Sigmoid colon (tissue), 3 donors: ENCODE measurements at regions not wholly inside any gene's neighbourhood (a gene's known extent, or its start where the extent isn't known, plus 50 kb on each side); places are given as distances from the start of the nearest gene placed in this dataset.

Source experiments
- POLR2A ChIP-seq, 2 donors: fragments of 450-650 bp; IDR thresholded peaks; one replicate each; pipeline ENCODE4 v1.6.1; 2016; ENCODE audit warnings: antibody characterized with exemption in 2 of 2, mild to moderate bottlenecking in 2 of 2, moderate library complexity in 2 of 2
- TF ChIP-seq, protein P1 (sequence below), 4 experiments: fragments of 450-650 bp in 3 of 4; fragments of 200-600 bp in 1 of 4; IDR thresholded peaks; one replicate each; pipeline ENCODE4 v1.5.1; 2016 to 2019; ENCODE audit warnings: antibody characterized with exemption in 4 of 4, mild to moderate bottlenecking in 3 of 4, moderate library complexity in 2 of 4

DNA sequence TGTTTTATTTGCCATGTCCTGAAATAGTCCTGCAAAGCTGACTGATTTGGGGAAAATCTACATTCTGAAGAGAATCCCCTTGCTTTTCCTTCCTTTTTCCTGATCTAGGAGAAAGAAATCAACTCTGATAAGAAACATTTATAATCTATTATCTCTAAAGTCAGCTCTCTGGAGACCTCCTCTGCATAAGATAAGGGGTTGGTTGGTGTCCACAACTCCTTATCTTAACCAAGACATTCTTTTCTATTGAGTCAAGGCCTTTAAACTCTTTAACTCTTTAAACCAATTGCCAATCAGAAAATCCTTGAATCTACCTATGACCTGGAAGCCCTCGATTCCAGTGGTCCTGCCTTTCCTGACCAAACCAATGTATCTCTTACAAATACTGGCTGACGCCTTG lies 373.6 kb upstream of the RASGEF1B start:
- TF ChIP-seq, protein P1, sequence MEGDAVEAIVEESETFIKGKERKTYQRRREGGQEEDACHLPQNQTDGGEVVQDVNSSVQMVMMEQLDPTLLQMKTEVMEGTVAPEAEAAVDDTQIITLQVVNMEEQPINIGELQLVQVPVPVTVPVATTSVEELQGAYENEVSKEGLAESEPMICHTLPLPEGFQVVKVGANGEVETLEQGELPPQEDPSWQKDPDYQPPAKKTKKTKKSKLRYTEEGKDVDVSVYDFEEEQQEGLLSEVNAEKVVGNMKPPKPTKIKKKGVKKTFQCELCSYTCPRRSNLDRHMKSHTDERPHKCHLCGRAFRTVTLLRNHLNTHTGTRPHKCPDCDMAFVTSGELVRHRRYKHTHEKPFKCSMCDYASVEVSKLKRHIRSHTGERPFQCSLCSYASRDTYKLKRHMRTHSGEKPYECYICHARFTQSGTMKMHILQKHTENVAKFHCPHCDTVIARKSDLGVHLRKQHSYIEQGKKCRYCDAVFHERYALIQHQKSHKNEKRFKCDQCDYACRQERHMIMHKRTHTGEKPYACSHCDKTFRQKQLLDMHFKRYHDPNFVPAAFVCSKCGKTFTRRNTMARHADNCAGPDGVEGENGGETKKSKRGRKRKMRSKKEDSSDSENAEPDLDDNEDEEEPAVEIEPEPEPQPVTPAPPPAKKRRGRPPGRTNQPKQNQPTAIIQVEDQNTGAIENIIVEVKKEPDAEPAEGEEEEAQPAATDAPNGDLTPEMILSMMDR (IDR thresholded peaks at IDR 0.05), result no peak
- TF ChIP-seq POLR2A (IDR thresholded peaks at IDR 0.05), result no peak
